ENCODE measurements at regions not wholly inside any gene's neighbourhood (a gene's known extent, or its start where the extent isn't known, plus 50 kb on each side); places are given as distances from the start of the nearest gene placed in this dataset.

- TF ChIP-seq CTCF (IDR thresholded peaks at IDR 0.05) (no peak), POLR2A (IDR thresholded peaks at IDR 0.05) (no peak), EP300 (IDR thresholded peaks at IDR 0.05) (no peak)
Measured at GRCh38 chr10:107807836-107808235, 643.3 kb upstream of the SORCS1 start.

Measured in tibial nerve (tissue), 4 donors.